SIG-M5 treated with dmso at 0.1 percent for 504 hours (cell line): ENCODE measurements at regions not wholly inside any gene's neighbourhood (a gene's known extent, or its start where the extent isn't known, plus 50 kb on each side); places are given as distances from the start of the nearest gene placed in this dataset.
A peak's percentile ranks its signal among the peaks of the same experiment; 100 is the strongest.
"Not testable (repeated sequence)": the region's sequence is repeated elsewhere in the genome, so short reads cannot be mapped to it uniquely, and the experiment has no call there.

Experiments used
- DNase-seq: peaks from one replicate; lab custom pipeline; 2025; ENCODE audit not compliant: unreplicated experiment; lab: John Stamatoyannopoulos, UW

GRCh38 chr6:26956078-26956600, 291.4 kb upstream of the PRSS16 start:
- DNase-seq, result peak; percentile 68

- DNase-seq, result peak; percentile 39
Observed at GRCh38 chr6:26956601-26957184, 290.8 kb upstream of the PRSS16 start.

GRCh38 chr6:26957399-26958127, 289.9 kb upstream of the PRSS16 start:
- DNase-seq, result not testable (repeated sequence)

GRCh38 chr6:26961236-26961635, 286.3 kb upstream of the PRSS16 start:
- DNase-seq, result not testable (repeated sequence)

- DNase-seq, result no peak
Observed at GRCh38 chr6:27002447-27002846, 245.1 kb upstream of the PRSS16 start.

- DNase-seq, result no peak
Observed at GRCh38 chr6:27007020-27007419, 240.5 kb upstream of the PRSS16 start.

GRCh38 chr6:27008613-27009012, 238.9 kb upstream of the PRSS16 start:
- not testable (repeated sequence) for DNase-seq

GRCh38 chr6:27014053-27014452, 233.4 kb upstream of the PRSS16 start:
- not testable (repeated sequence) for DNase-seq

- DNase-seq, result no peak
Observed at GRCh38 chr6:27016689-27017088, 230.8 kb upstream of the PRSS16 start.

GRCh38 chr6:27018401-27018800, 229.1 kb upstream of the PRSS16 start:
- not testable (repeated sequence) for DNase-seq

GRCh38 chr6:27019651-27020552, 227.6 kb upstream of the PRSS16 start:
- peak; percentile 24 for DNase-seq

- no peak for DNase-seq
Observed at GRCh38 chr6:27020553-27020880, 227.0 kb upstream of the PRSS16 start.

- DNase-seq, result no peak
Observed at GRCh38 chr6:27023664-27024063, 223.8 kb upstream of the PRSS16 start.

- DNase-seq, result no peak
Observed at GRCh38 chr6:27025351-27025750, 222.2 kb upstream of the PRSS16 start.

- DNase-seq, result no peak
Observed at GRCh38 chr6:27026361-27026760, 221.1 kb upstream of the PRSS16 start.

GRCh38 chr6:27031302-27031701, 216.2 kb upstream of the PRSS16 start:
- no peak for DNase-seq

GRCh38 chr6:27038498-27038897, 209.0 kb upstream of the PRSS16 start:
- no peak for DNase-seq

- no peak for DNase-seq
Observed at GRCh38 chr6:27040244-27041042, 207.1 kb upstream of the PRSS16 start.

- no peak for DNase-seq
Observed at GRCh38 chr6:27043244-27043643, 204.3 kb upstream of the PRSS16 start.

GRCh38 chr6:27045131-27045530, 202.4 kb upstream of the PRSS16 start:
- not testable (repeated sequence) for DNase-seq

GRCh38 chr6:27047725-27048124, 199.8 kb upstream of the PRSS16 start:
- not testable (repeated sequence) for DNase-seq
